PC-9 (cell line): ENCODE measurements at regions not wholly inside any gene's neighbourhood (a gene's known extent, or its start where the extent isn't known, plus 50 kb on each side); places are given as distances from the start of the nearest gene placed in this dataset.
"Not testable (repeated sequence)": the region's sequence is repeated elsewhere in the genome, so short reads cannot be mapped to it uniquely, and the experiment has no call there.

Experiments
- BruUV-seq: library from RNA; stranded (reverse); fragments of 400-500 nt; replicated peaks from 2 replicates; lab custom pipeline; 2021; lab: Mats Ljungman, UMichigan
- CTCF ChIA-PET: fragments of 300-600 bp; sonication (Branson Sonifier 250); formaldehyde crosslinking; loops from one replicate; lab custom pipeline; 2022; ENCODE audit warnings: antibody characterized with exemption; lab: Charles Lee
- POLR2A ChIA-PET: fragments of 300-600 bp; sonication (Branson Sonifier 250); formaldehyde crosslinking; loops from one replicate; lab custom pipeline; 2022; ENCODE audit warnings: antibody characterized with exemption; ENCODE audit not compliant: unreplicated experiment; lab: Charles Lee
- DNase-seq, 2 experiments: peaks; one replicate each; pipeline versions ENCODE4 v3.0.0 to v3.0.0-alpha.2; 2015 to 2022; ENCODE audit warnings: mixed read lengths in 1 of 2
- H2AFZ ChIP-seq: fragments of 200-600 bp; sonication (generic); 2 replicates; pipeline ENCODE4 v1.8.1; 2017; ENCODE audit warnings: antibody characterized with exemption
- H3F3A ChIP-seq: fragments of 200-600 bp; sonication (generic); 2 replicates; pipeline ENCODE4 v1.8.1; 2017; ENCODE audit warnings: antibody characterized with exemption, mild to moderate bottlenecking, low read depth; ENCODE audit not compliant: insufficient read depth
- H3K27ac ChIP-seq: fragments of 200-600 bp; sonication (generic); 2 replicates; pipeline ENCODE4 v1.6.1; 2016; ENCODE audit warnings: mixed run types
- H3K27me3 ChIP-seq: fragments of 200-600 bp; sonication (generic); 2 replicates; pipeline ENCODE4 v1.6.1; 2016; ENCODE audit warnings: low read depth, mixed run types; ENCODE audit not compliant: insufficient read depth
- H3K36me3 ChIP-seq: fragments of 200-600 bp; sonication (generic); 2 replicates; pipeline ENCODE4 v1.6.1; 2016; ENCODE audit warnings: low read depth, mixed run types
- H3K4me1 ChIP-seq: fragments of 200-600 bp; sonication (generic); replicated peaks from 2 replicates; pipeline ENCODE4 v1.6.1; 2016; ENCODE audit warnings: mixed run types; ENCODE audit not compliant: insufficient read depth
- H3K4me2 ChIP-seq: fragments of 200-600 bp; sonication (generic); 2 replicates; pipeline ENCODE4 v1.6.1; 2017; ENCODE audit warnings: mixed run types
- H3K4me3 ChIP-seq: fragments of 200-600 bp; sonication (generic); 2 replicates; pipeline ENCODE4 v1.6.1; 2016; ENCODE audit warnings: mixed run types
- H3K79me2 ChIP-seq: fragments of 200-600 bp; sonication (generic); 2 replicates; pipeline ENCODE4 v1.6.1; 2017; ENCODE audit warnings: low read depth, mixed run types
- H3K9me2 ChIP-seq: fragments of 200-600 bp; sonication (generic); 2 replicates; pipeline ENCODE4 v1.8.1; 2017; ENCODE audit warnings: mild to moderate bottlenecking; ENCODE audit not compliant: insufficient read depth
- H3K9me3 ChIP-seq: fragments of 200-600 bp; sonication (generic); 2 replicates; pipeline ENCODE4 v1.8.1; 2016; ENCODE audit warnings: low read depth; ENCODE audit not compliant: insufficient read depth
- H4K20me1 ChIP-seq: fragments of 200-600 bp; sonication (generic); 2 replicates; pipeline ENCODE4 v1.8.1; 2017; ENCODE audit not compliant: insufficient read depth
- CTCF ChIP-seq: fragments of 200-600 bp; sonication (generic); conservative IDR thresholded peaks from 2 replicates; pipeline ENCODE4 v1.6.1; 2017; ENCODE audit warnings: mixed run types, antibody characterized with exemption, mild to moderate bottlenecking, moderate library complexity
- EZH2 ChIP-seq: fragments of 200-600 bp; sonication (generic); IDR thresholded peaks from 2 replicates; pipeline ENCODE4 v1.8.0; 2017; ENCODE audit warnings: antibody characterized with exemption, low read depth
- intact Hi-C: fragments of 100-400 bp; cut with micrococcal nuclease; formaldehyde crosslinking; loops from one replicate; pipeline ENCODE4 v1.10.0; 2022; ENCODE audit not compliant: unreplicated experiment

GRCh38 chr5:63760965-63761364 is 201.3 kb downstream of the HTR1A start:
- CTCF ChIA-PET = no interaction called here
- no peak for DNase-seq

GRCh38 chr5:63743096-63743798 is 219.0 kb downstream of the HTR1A start:
- no peaks in the 10 kb centered on the region for H3F3A ChIP-seq
- no peaks in the 10 kb centered on the region for H3K4me1 ChIP-seq
- H3K4me2 ChIP-seq = no peak overlapping the region
- TF ChIP-seq CTCF (no peak), EZH2 (no peak)
- no TSS peak for BruUV-seq
- no peaks in the 10 kb centered on the region for H3K9me2 ChIP-seq
- POLR2A ChIA-PET = no interaction called here
- CTCF ChIA-PET = no interaction called here
- H3K27ac ChIP-seq = no peak overlapping the region
- intact Hi-C loops = no loop called here
- no peak for DNase-seq
- H4K20me1 ChIP-seq = no peaks in the 10 kb centered on the region
- H3K36me3 ChIP-seq = no peaks in the 10 kb centered on the region
- no peak overlapping the region for H3K4me3 ChIP-seq
- no peaks in the 10 kb centered on the region for H3K27me3 ChIP-seq
- no peaks in the 10 kb centered on the region for H3K79me2 ChIP-seq
- H3K9me3 ChIP-seq = no peaks in the 10 kb centered on the region
- H2AFZ ChIP-seq = no peak overlapping the region

More at GRCh38 chr5:63760965-63761364, 201.3 kb downstream of the HTR1A start:
- Histone ChIP-seq H3K27me3 (no peaks in the 10 kb centered on the region; the same call in 1 of the 2 replicates), H3K9me2 (no peaks in the 10 kb centered on the region), H4K20me1 (no peaks in the 10 kb centered on the region), H3K4me1 (no peaks in the 10 kb centered on the region), H3F3A (no peaks in the 10 kb centered on the region), H2AFZ (no peak overlapping the region), H3K27ac (no peak overlapping the region), H3K4me2 (no peak overlapping the region), H3K79me2 (no peaks in the 10 kb centered on the region), H3K9me3 (no peaks in the 10 kb centered on the region), H3K36me3 (no peaks in the 10 kb centered on the region), H3K4me3 (no peak overlapping the region)
- intact Hi-C loops = no loop called here
- no TSS peak for BruUV-seq
- TF ChIP-seq EZH2 (no peak), CTCF (no peak)
- POLR2A ChIA-PET = no interaction called here

- H3K9me3 ChIP-seq, H3K27ac ChIP-seq, POLR2A ChIA-PET, H3F3A ChIP-seq, CTCF ChIA-PET, DNase-seq, H4K20me1 ChIP-seq, H3K4me3 ChIP-seq, BruUV-seq, H3K4me2 ChIP-seq, H2AFZ ChIP-seq, H3K9me2 ChIP-seq, intact Hi-C loops, H3K36me3 ChIP-seq, H3K4me1 ChIP-seq, H3K27me3 ChIP-seq, H3K79me2 ChIP-seq: not testable (repeated sequence)
Observed at GRCh38 chr5:63732880-63733279, 229.4 kb downstream of the HTR1A start.

- Histone ChIP-seq H3K27me3 (no peaks in the 10 kb centered on the region), H4K20me1 (no peaks in the 10 kb centered on the region), H3F3A (no peaks in the 10 kb centered on the region), H3K36me3 (no peaks in the 10 kb centered on the region), H2AFZ (no peak overlapping the region), H3K79me2 (no peaks in the 10 kb centered on the region), H3K9me3 (no peaks in the 10 kb centered on the region), H3K4me2 (no peak overlapping the region), H3K27ac (no peak overlapping the region), H3K9me2 (no peaks in the 10 kb centered on the region; the same call in 1 of the 2 replicates), H3K4me1 (no peaks in the 10 kb centered on the region), H3K4me3 (no peak overlapping the region)
- POLR2A ChIA-PET = no interaction called here
- DNase-seq = no peak
- TF ChIP-seq CTCF = no peak
- TF ChIP-seq EZH2 = no peak
- intact Hi-C loops = no loop called here
- BruUV-seq = no TSS peak
- CTCF ChIA-PET = no interaction called here
Observed at GRCh38 chr5:63727583-63727982, 234.7 kb downstream of the HTR1A start.
